WTC11 (cell line): ENCODE measurements at regions not wholly inside any gene's neighbourhood (a gene's known extent, or its start where the extent isn't known, plus 50 kb on each side); places are given as distances from the start of the nearest gene placed in this dataset.

ENCODE experiments used
- MYBL2 ChIP-seq: sonication (generic); formaldehyde crosslinking; IDR thresholded peaks from 2 replicates; pipeline ENCODE4 v1.8.1; 2023; ENCODE audit warnings: mild to moderate bottlenecking, moderate library complexity, missing genetic modification reagents
- TEAD4 ChIP-seq: sonication (generic); formaldehyde crosslinking; IDR thresholded peaks from 2 replicates; pipeline ENCODE4 v1.8.0; 2022; ENCODE audit warnings: mild to moderate bottlenecking, missing genetic modification reagents
- ZNF263 ChIP-seq: sonication (generic); formaldehyde crosslinking; IDR thresholded peaks from 2 replicates; pipeline ENCODE4 v1.8.1; 2022; ENCODE audit warnings: low read depth, mild to moderate bottlenecking, moderate library complexity, missing genetic modification reagents
- TF ChIP-seq, protein P1 (sequence below): sonication (generic); formaldehyde crosslinking; IDR thresholded peaks from 2 replicates; pipeline ENCODE4 v1.8.0; 2022; ENCODE audit warnings: mild to moderate bottlenecking, missing genetic modification reagents

DNA sequence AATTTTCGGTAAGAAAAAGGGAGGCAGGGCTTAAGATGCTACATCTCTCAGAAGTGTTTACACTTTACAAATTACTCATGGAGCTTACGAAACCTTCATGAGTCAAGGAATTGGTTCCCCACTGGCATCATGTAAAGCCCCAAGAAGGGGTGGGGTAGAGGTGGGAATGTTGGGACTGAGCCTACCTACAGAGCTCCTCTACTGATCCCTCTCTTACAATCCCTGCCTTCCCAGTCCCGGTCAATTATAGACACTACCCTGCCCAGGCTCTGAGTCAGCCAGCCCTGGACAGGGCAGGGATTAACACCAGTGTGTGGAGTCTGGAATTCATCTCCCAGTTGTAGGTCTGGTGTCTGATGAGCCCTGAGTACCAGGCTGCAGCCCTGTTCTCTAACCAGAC, 248.9 kb downstream of the PAX3 start:
- TF ChIP-seq MYBL2: no peak
- TF ChIP-seq, protein P1, sequence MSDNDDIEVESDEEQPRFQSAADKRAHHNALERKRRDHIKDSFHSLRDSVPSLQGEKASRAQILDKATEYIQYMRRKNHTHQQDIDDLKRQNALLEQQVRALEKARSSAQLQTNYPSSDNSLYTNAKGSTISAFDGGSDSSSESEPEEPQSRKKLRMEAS (CRISPR knock-in tag): no peak
- TF ChIP-seq TEAD4 (CRISPR knock-in tag): no peak
- TF ChIP-seq ZNF263 (CRISPR knock-in tag): no peak
